SU-DHL-6 (cell line): ENCODE measurements at regions not wholly inside any gene's neighbourhood (a gene's known extent, or its start where the extent isn't known, plus 50 kb on each side); places are given as distances from the start of the nearest gene placed in this dataset.
A peak's percentile ranks its signal among the peaks of the same experiment; 100 is the strongest.

Experiments
- H2AFZ ChIP-seq: fragments of 200-600 bp; sonication (generic); 2 replicates; pipeline ENCODE4 v1.6.1; 2014; ENCODE audit warnings: low read depth, mild to moderate bottlenecking, moderate library complexity, mixed read lengths, antibody characterized with exemption, low read length; ENCODE audit not compliant: severe bottlenecking
- H3F3A ChIP-seq: fragments of 200-600 bp; shearing (Covaris generic); 2 replicates; pipeline ENCODE4 v1.6.0; 2016; ENCODE audit warnings: antibody characterized with exemption, mild to moderate bottlenecking; ENCODE audit not compliant: insufficient read depth
- H3K27ac ChIP-seq: fragments of 200-600 bp; sonication (generic); 2 replicates; pipeline ENCODE4 v1.5.1; 2016; ENCODE audit warnings: low read depth, mild to moderate bottlenecking, low read length, moderate library complexity, mixed read lengths
- H3K27me3 ChIP-seq: fragments of 200-600 bp; sonication (generic), shearing (Covaris generic); 2 replicates; pipeline ENCODE4 v1.6.0; 2014; ENCODE audit warnings: mild to moderate bottlenecking, low read length
- H3K36me3 ChIP-seq: fragments of 200-600 bp; sonication (generic); 2 replicates; pipeline ENCODE4 v1.6.1; 2014; ENCODE audit warnings: mild to moderate bottlenecking, low read length, mixed read lengths
- H3K4me2 ChIP-seq: fragments of 300-600, 200-600 bp; shearing (Covaris generic), sonication (generic); 2 replicates; pipeline ENCODE4 v1.6.0; 2014; ENCODE audit warnings: low read length, low read depth, mild to moderate bottlenecking; ENCODE audit not compliant: poor library complexity, severe bottlenecking
- H3K4me3 ChIP-seq: fragments of 200-600 bp; sonication (generic); 2 replicates; pipeline ENCODE4 v1.5.1; 2014; ENCODE audit warnings: antibody characterized with exemption, low read length, mild to moderate bottlenecking, mixed read lengths; ENCODE audit not compliant: insufficient read depth, poor library complexity, severe bottlenecking
- H3K79me2 ChIP-seq: fragments of 200-600 bp; sonication (generic); 2 replicates; pipeline ENCODE4 v1.6.1; 2014; ENCODE audit warnings: mild to moderate bottlenecking, low read length, moderate library complexity; ENCODE audit not compliant: insufficient read depth
- H3K9ac ChIP-seq: fragments of 200-600 bp; sonication (generic); 2 replicates; pipeline ENCODE4 v1.7.0; 2014; ENCODE audit warnings: mild to moderate bottlenecking, low read length
- H3K9me2 ChIP-seq: fragments of 200-600 bp; sonication (generic); replicated peaks from 2 replicates; pipeline ENCODE4 v1.6.1; 2014; ENCODE audit warnings: low read length; ENCODE audit not compliant: insufficient read depth
- H3K9me3 ChIP-seq: fragments of 200-600 bp; sonication (generic); 2 replicates; pipeline ENCODE4 v1.6.1; 2014; ENCODE audit warnings: low read length, mixed read lengths; ENCODE audit not compliant: insufficient read depth
- H4K20me1 ChIP-seq: fragments of 200-600 bp; sonication (generic); 2 replicates; pipeline ENCODE4 v1.6.1; 2014; ENCODE audit warnings: low read depth, mild to moderate bottlenecking, antibody characterized with exemption, low read length, moderate library complexity, mixed read lengths
- CTCF ChIP-seq: fragments of 200-600 bp; sonication (generic); IDR thresholded peaks from one replicate; pipeline ENCODE4 v1.5.1; 2017; ENCODE audit warnings: antibody characterized with exemption, mild to moderate bottlenecking, low read length, moderate library complexity; ENCODE audit not compliant: insufficient read depth, poor library complexity, severe bottlenecking
- EZH2phosphoT487 ChIP-seq: fragments of 200-600 bp; sonication (generic), shearing (Covaris generic); conservative IDR thresholded peaks from 2 replicates; pipeline ENCODE4 v1.6.1; 2018; ENCODE audit warnings: mild to moderate bottlenecking, antibody characterized with exemption, low read length, moderate library complexity, mixed read lengths

- Histone ChIP-seq H3K4me2 (peak overlapping the region; percentile 68), H2AFZ (peak overlapping the region; percentile 74), H3K9me3 (no peaks in the 10 kb centered on the region), H3K4me3 (peak overlapping the region; percentile 87), H3K27me3 (no peaks in the 10 kb centered on the region), H3K9me2 (no peaks in the 10 kb centered on the region), H3K27ac (no peak overlapping the region), H3K79me2 (peaks cover 6% of the 10 kb centered on the region; the same call in 1 of the 2 replicates), H4K20me1 (no peaks in the 10 kb centered on the region), H3F3A (peaks cover 13% of the 10 kb centered on the region), H3K36me3 (no peaks in the 10 kb centered on the region), H3K9ac (peak overlapping the region; percentile 88)
- TF ChIP-seq EZH2phosphoT487 (no peak), CTCF (no peak)
These were observed 65.2 kb upstream of the PRKACB start for GRCh38 chr1:84078842-84079202.

- Histone ChIP-seq H4K20me1 (no peaks in the 10 kb centered on the region), H3K27me3 (no peaks in the 10 kb centered on the region), H3K36me3 (no peaks in the 10 kb centered on the region), H3K4me3 (peak overlapping the region; percentile 87), H3K9me3 (no peaks in the 10 kb centered on the region), H3F3A (peaks cover 13% of the 10 kb centered on the region), H3K27ac (no peak overlapping the region), H3K9ac (peak overlapping the region; percentile 88), H3K9me2 (no peaks in the 10 kb centered on the region), H3K4me2 (peak overlapping the region; percentile 68), H3K79me2 (peaks cover 6% of the 10 kb centered on the region; the same call in 1 of the 2 replicates), H2AFZ (peak overlapping the region; percentile 74)
- TF ChIP-seq CTCF (no peak), EZH2phosphoT487 (no peak)
These were observed 65.8 kb upstream of the PRKACB start for GRCh38 chr1:84078108-84078841.

- Histone ChIP-seq H3K9me2 (no peaks in the 10 kb centered on the region), H3K4me3 (peak overlapping the region; percentile 87), H3K27me3 (no peaks in the 10 kb centered on the region), H3K9me3 (no peaks in the 10 kb centered on the region), H3K4me2 (peak overlapping the region; percentile 83), H3K27ac (peak overlapping the region; percentile 46), H3K79me2 (peaks cover 6% of the 10 kb centered on the region; the same call in 1 of the 2 replicates), H3F3A (peaks cover 17% of the 10 kb centered on the region), H4K20me1 (no peaks in the 10 kb centered on the region), H2AFZ (peak overlapping the region; percentile 94), H3K36me3 (no peaks in the 10 kb centered on the region), H3K9ac (peak overlapping the region; percentile 88)
- TF ChIP-seq CTCF (no peak), EZH2phosphoT487 (no peak)
These were observed 66.5 kb upstream of the PRKACB start for GRCh38 chr1:84077476-84078107.
